HepG2 (cell line): ENCODE measurements at regions not wholly inside any gene's neighbourhood (a gene's known extent, or its start where the extent isn't known, plus 50 kb on each side); places are given as distances from the start of the nearest gene placed in this dataset.

Experiments used
- ATAC-seq: fragments of 200-7000 bp; cut with Tn5 transposase; 3 replicates; pipeline ENCODE4 v1.9.1; 2020; ENCODE audit warnings: mild to moderate bottlenecking, moderate library complexity
- BruUV-seq: library from RNA; stranded (reverse); fragments of 400-500 nt; replicated peaks from 2 replicates; lab custom pipeline; 2021; lab: Mats Ljungman, UMichigan
- CTCF ChIA-PET: fragments of 300-600 bp; formaldehyde crosslinking; extraction: SDS; loops from one replicate; lab custom pipeline; 2021; ENCODE audit warnings: low total read pairs, inconsistent platforms, low intra/inter-chr PET ratio; lab: Yijun Ruan, JAX
- POLR2A ChIA-PET: fragments of 350-600 bp; sonication (Branson Sonifier 250); formaldehyde crosslinking; loops from one replicate; lab custom pipeline; 2020; ENCODE audit warnings: antibody characterized with exemption, inconsistent platforms; lab: Yijun Ruan, JAX
- DNase-seq: peaks from one replicate; pipeline ENCODE4 v3.0.0-alpha.2; 2015; ENCODE audit warnings: low spot score
- FAIRE-seq: peaks from 3 replicates; lab custom pipeline; 2011; peaks lifted over from hg19 to GRCh38; lab: Jason Lieb, UNC
- H2AFZ ChIP-seq: one replicate; pipeline ENCODE4 v1.6.1; 2011; ENCODE audit warnings: low read length, inconsistent platforms
- H3K27ac ChIP-seq: fragments of 300-600 bp; 3 replicates; pipeline ENCODE4 v1.8.0; 2011; ENCODE audit warnings: mixed run types, mild to moderate bottlenecking, mixed read lengths, low read length, inconsistent platforms; ENCODE audit not compliant: insufficient read depth; ENCODE audit errors: extremely low read length
- H3K27me3 ChIP-seq, 2 experiments: fragments of 200-600 bp in 1 of 2; 2 replicates in 1 of 2; 3 replicates in 1 of 2; pipeline versions ENCODE4 v1.6.0 to v1.8.0; 2011; ENCODE audit warnings: low read length in 2 of 2, mild to moderate bottlenecking in 2 of 2, moderate library complexity in 2 of 2, inconsistent platforms in 1 of 2; ENCODE audit not compliant: insufficient read depth in 2 of 2, control insufficient read depth in 1 of 2
- H3K36me3 ChIP-seq, 2 experiments: fragments of 200-600 bp in 1 of 2; replicated peaks in 1 of 2; 2 replicates in 1 of 2; 3 replicates in 1 of 2; pipeline versions ENCODE4 v1.5.1 to v1.8.0; 2011; ENCODE audit warnings: low read length in 2 of 2, inconsistent platforms in 1 of 2; ENCODE audit not compliant: insufficient read depth in 2 of 2, control insufficient read depth in 1 of 2
- H3K4me1 ChIP-seq: 2 replicates; pipeline ENCODE4 v1.5.1; 2012; ENCODE audit warnings: low read length, inconsistent platforms; ENCODE audit not compliant: insufficient read depth
- H3K4me2 ChIP-seq: 2 replicates; pipeline ENCODE4 v1.6.0; 2011; ENCODE audit warnings: low read depth, low read length, inconsistent platforms
- H3K4me3 ChIP-seq, 3 experiments: fragments of 200-600 bp in 1 of 3; sonication (generic), shearing (Covaris generic) in 1 of 3; replicated peaks in 1 of 3; 2 replicates each; pipeline ENCODE4 v1.5.1; 2011 to 2016; ENCODE audit warnings: low read length in 3 of 3, inconsistent platforms in 2 of 3, low read depth in 2 of 3, mild to moderate bottlenecking in 2 of 3, control low read depth in 1 of 3, mixed read lengths in 1 of 3; ENCODE audit not compliant: insufficient read depth in 1 of 3
- H3K79me2 ChIP-seq: one replicate; pipeline ENCODE4 v1.6.1; 2011; ENCODE audit warnings: low read length, inconsistent platforms; ENCODE audit not compliant: insufficient read depth
- H3K9ac ChIP-seq: 2 replicates; pipeline ENCODE4 v1.6.0; 2011; ENCODE audit warnings: mild to moderate bottlenecking, low read depth, low read length, inconsistent platforms; ENCODE audit not compliant: insufficient read depth
- H3K9me3 ChIP-seq: 2 replicates; pipeline ENCODE4 v1.5.1; 2012; ENCODE audit warnings: mild to moderate bottlenecking, low read length
- H4K20me1 ChIP-seq: 2 replicates; pipeline ENCODE4 v1.6.0; 2011; ENCODE audit warnings: inconsistent platforms, mild to moderate bottlenecking, low read length, moderate library complexity; ENCODE audit not compliant: insufficient read depth
- AFF4 ChIP-seq: sonication (generic); formaldehyde crosslinking; IDR thresholded peaks from 2 replicates; pipeline ENCODE4 v1.4.0; 2020; ENCODE audit warnings: missing genetic modification reagents
- CENPX ChIP-seq: sonication (generic); formaldehyde crosslinking; IDR thresholded peaks from 2 replicates; pipeline ENCODE4 v1.9.0; 2021; ENCODE audit warnings: mild to moderate bottlenecking, missing genetic modification reagents, moderate library complexity
- CHCHD3 ChIP-seq: sonication (generic); formaldehyde crosslinking; IDR thresholded peaks from 2 replicates; pipeline ENCODE4 v1.8.0; 2022; ENCODE audit warnings: mild to moderate bottlenecking, missing genetic modification reagents, moderate library complexity
- NFIB ChIP-seq: sonication (generic); formaldehyde crosslinking; IDR thresholded peaks from 2 replicates; pipeline ENCODE4 v1.9.0; 2021; ENCODE audit warnings: missing genetic modification reagents, mild to moderate bottlenecking, borderline replicate concordance
- PRDM4 ChIP-seq: sonication (generic); formaldehyde crosslinking; IDR thresholded peaks from 2 replicates; pipeline ENCODE4 v1.9.0; 2021; ENCODE audit warnings: missing genetic modification reagents, borderline replicate concordance
- SAP130 ChIP-seq: IDR thresholded peaks from 2 replicates; pipeline ENCODE4 v1.6.1; 2016; ENCODE audit warnings: low read depth
- SP5 ChIP-seq: IDR thresholded peaks from 2 replicates; pipeline ENCODE4 v1.6.1; 2016; ENCODE audit warnings: low read depth, borderline replicate concordance
- SRSF4 ChIP-seq: fragments of 200-400 bp; formaldehyde crosslinking; IDR thresholded peaks from one replicate; pipeline ENCODE4 v1.6.1; 2018; ENCODE audit warnings: mild to moderate bottlenecking, low read depth, low read length, moderate library complexity; ENCODE audit not compliant: poor library complexity, severe bottlenecking
- ZMAT3 ChIP-seq: sonication (generic); formaldehyde crosslinking; conservative IDR thresholded peaks from 2 replicates; pipeline ENCODE4 v1.7.0; 2021; ENCODE audit warnings: missing genetic modification reagents
- ZNF30 ChIP-seq: sonication (generic); formaldehyde crosslinking; IDR thresholded peaks from 2 replicates; pipeline ENCODE4 v1.5.0; 2020; ENCODE audit warnings: mild to moderate bottlenecking, missing genetic modification reagents
- ZNF496 ChIP-seq: sonication (generic); formaldehyde crosslinking; IDR thresholded peaks from 2 replicates; pipeline ENCODE4 v1.8.1; 2023; ENCODE audit warnings: mild to moderate bottlenecking, moderate library complexity, missing genetic modification reagents; ENCODE audit not compliant: insufficient replicate concordance
- ZNF552 ChIP-seq: sonication (generic); formaldehyde crosslinking; IDR thresholded peaks from 2 replicates; pipeline ENCODE4 v1.9.0; 2022; ENCODE audit warnings: missing genetic modification reagents, mild to moderate bottlenecking, borderline replicate concordance
- WGBS: methylation state at CpG from one replicate; pipeline ENCODE4 v1.1.6; 2017; ENCODE audit warnings: low lambda C conversion rate; 5-methylcytosine and 5-hydroxymethylcytosine counted together
- in situ Hi-C: cut with HindIII; loops from 2 replicates; pipeline ENCODE4 v1.10.0; 2017; ENCODE audit warnings: low pct_unique_long_range_greater_than_20kb; ENCODE audit not compliant: extremely low pct_ligation_motif_present
- intact Hi-C: fragments of 100-400 bp; cut with micrococcal nuclease; formaldehyde crosslinking; loops from one replicate; pipeline ENCODE4 v1.10.0; 2022; ENCODE audit not compliant: unreplicated experiment

GRCh38 chr2:7094231-7094741 lies 177.1 kb downstream of the RNF144A start:
- no peak for TF ChIP-seq SAP130
- TF ChIP-seq SRSF4 = no peak
- no peak for TF ChIP-seq ZNF496 (CRISPR knock-in tag)
- TF ChIP-seq CHCHD3 (CRISPR knock-in tag) = no peak
- TF ChIP-seq SP5 (CRISPR knock-in tag) = no peak
- no peak for TF ChIP-seq AFF4 (CRISPR knock-in tag)
- TF ChIP-seq NFIB (CRISPR knock-in tag) = no peak
- TF ChIP-seq ZNF552 = no peak
- TF ChIP-seq CENPX = no peak
- TF ChIP-seq PRDM4 (CRISPR knock-in tag) = no peak
- no peak for TF ChIP-seq ZNF30 (CRISPR knock-in tag)
- TF ChIP-seq ZMAT3 (CRISPR knock-in tag) = no peak
- TF ChIP-seq, all 625 proteins: peak for 0
- Histone ChIP-seq H4K20me1 (no peaks in the 10 kb centered on the region), H2AFZ (no peak overlapping the region), H3K9ac (no peak overlapping the region), H3K27me3 (no peaks in the 10 kb centered on the region), H3K79me2 (no peaks in the 10 kb centered on the region), H3K27ac (no peak overlapping the region), H3K4me1 (peaks cover 5% of the 10 kb centered on the region), H3K4me3 (no peak overlapping the region), H3K9me3 (no peaks in the 10 kb centered on the region), H3K4me2 (no peak overlapping the region), H3K36me3 (no peaks in the 10 kb centered on the region)
- BruUV-seq = no TSS peak
- no peak for FAIRE-seq
- in situ Hi-C loops = no loop called here
- POLR2A ChIA-PET = no interaction called here
- no peak for ATAC-seq
- intact Hi-C loops = no loop called here
- DNase-seq = no peak
- CTCF ChIA-PET = no interaction called here
- WGBS = 62% methylated on average over 12 of the region's 12 CpGs
